Smooth muscle cell of the brain vasculature (primary cell): ENCODE measurements at regions not wholly inside any gene's neighbourhood (a gene's known extent, or its start where the extent isn't known, plus 50 kb on each side); places are given as distances from the start of the nearest gene placed in this dataset.
"Not testable (repeated sequence)": the region's sequence is repeated elsewhere in the genome, so short reads cannot be mapped to it uniquely, and the experiment has no call there.

Source experiments
- DNase-seq: peaks from one replicate; pipeline ENCODE4 v3.0.0-alpha.2; 2012; ENCODE audit warnings: low read depth, low spot score

DNA sequence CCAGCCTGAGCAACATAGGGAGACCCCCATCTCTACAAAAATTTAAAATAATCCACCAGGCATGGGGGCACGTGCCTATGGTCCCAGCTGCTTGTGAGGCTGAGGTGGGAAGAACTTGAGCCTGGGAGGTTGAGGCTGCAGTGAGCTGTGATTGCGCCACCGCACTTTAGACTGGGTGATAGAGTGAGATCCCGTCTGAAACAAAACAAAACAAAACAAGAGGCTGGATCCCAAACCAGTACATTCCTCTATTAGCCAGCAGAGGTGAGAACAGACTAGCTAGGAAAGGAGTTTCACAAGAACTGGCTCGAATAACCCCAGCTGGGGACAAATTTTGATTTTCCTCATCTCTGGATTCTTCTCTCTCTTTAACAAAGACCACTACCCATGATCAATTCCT lies 366.7 kb upstream of the ZFHX3 start:
- DNase-seq: no peak

DNA sequence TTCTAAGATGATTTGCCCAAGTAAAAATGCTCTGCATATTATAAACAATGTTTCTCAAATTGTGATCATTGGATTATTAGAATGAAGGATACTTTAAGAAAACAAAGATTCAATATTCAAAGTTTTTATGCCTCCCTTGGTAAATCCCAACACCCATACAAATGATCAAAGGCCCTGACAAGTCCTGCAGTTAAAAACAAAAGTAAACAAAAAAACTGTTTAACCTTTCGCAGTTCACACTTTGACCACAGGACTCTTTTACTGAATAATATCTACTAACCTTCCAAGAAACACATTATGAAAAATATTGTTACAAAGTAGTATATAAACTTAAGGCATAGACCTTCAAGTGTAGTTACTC lies 365.9 kb upstream of the ZFHX3 start:
- no peak for DNase-seq

DNA sequence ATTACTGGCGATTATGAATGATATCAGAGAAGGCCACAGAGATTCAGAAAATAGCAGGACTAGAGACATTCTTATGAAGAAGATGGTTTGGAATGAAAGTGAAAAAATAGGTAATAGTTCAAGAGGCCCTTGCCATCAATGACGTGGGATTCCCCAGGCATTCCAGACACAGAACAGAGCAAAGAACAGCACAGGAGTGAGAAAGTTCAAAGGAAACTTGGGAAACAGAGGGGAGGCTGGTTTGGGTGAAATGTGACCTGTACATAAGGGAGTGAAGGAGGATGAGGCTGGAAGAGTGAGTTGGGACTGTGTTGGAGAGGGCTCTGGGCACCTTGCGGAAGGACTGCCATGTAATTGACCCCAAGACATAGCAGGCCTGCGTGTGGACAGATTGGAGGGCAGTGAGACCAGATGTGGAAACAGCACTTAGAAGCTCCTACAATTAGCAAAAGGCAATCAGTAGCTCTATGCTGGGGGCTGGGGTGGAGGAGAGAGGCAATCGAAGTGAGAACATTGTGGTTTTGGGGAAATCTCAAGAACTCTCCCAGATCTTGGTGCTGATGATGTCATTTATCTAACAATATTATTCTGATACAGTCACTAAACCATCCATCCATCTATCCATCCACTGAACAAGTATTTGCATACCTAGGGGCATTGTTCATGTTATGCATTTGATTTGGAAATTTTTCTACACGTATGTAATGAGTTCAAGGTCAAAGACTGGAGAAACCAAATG lies 365.3 kb upstream of the ZFHX3 start:
- DNase-seq: no peak

DNA sequence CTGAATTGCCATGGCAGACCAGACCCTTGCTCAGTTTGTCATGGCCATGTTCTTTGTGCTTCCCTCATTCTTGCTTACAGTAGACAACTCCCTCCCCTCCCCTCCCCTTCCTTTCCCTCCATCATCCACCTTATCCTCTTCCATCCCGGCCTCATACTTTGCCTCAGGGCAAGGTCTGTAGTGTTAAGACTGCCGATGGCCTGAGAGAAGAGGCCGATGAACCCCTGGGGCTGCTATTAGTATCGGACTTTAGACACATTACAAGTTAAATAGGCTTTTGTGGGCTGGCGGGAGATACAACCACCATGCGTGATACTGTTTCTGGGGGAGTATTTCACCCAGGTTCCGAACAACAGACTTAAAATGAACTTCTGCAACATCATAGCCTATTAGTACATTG lies 364.5 kb upstream of the ZFHX3 start:
- DNase-seq: no peak

DNA sequence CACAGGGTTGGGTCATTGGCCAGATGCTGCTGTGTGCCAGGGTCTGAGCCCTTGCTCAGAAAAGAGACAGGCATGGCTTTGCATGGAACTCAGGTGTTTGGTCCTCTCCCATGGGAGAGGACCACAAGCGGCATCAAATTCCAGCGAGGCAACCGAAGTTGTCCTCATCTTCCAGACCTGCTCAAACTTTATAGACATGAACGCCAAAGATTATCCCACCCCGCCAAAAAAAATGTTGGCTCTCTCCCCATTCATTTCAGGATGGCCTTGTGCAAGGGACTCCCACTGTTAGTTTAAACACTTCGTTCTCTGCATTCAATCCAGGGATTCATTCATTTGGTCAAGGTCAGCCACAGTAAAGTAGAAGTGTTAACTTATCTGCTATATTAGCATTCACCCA lies 360.8 kb upstream of the ZFHX3 start:
- no peak for DNase-seq

DNA sequence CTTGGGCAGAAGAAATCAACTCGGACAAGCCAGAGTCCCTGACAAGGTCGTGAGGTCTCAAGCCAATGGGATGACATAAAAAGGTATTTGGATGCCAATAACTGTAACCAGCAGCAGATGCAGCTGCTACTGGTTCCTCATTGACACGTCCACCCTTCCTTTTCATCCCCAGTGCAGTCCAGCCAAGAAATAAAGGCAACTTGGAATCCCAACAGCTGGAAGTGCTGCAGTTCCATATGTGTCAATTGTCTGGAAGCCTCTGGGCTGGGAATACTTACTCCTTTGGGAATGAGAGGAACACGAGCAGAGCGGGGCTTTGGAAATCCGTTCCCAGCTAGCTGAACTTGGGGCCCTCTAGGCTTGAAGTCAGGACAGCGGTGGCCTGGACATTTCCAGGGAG lies 360.4 kb upstream of the ZFHX3 start:
- DNase-seq: no peak

DNA sequence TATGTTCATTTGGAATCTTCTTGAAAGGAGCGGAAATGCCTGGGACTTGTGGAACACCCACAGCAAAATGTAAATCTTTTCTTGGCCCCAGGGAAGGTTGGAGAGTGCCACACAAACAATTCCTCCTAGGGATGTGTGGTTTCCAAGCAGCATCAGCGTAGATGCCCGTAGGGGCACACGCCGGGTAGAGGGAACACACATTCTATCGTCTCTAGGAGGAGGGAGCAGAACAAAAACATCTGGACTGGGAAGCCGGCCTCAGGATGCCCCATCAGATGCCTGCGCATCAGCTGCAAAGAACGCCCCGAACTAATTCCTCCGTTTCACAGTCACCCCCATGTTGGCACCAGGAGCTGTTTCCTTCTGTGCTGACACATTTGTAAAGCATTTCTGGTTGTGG lies 357.9 kb upstream of the ZFHX3 start:
- no peak for DNase-seq

DNA sequence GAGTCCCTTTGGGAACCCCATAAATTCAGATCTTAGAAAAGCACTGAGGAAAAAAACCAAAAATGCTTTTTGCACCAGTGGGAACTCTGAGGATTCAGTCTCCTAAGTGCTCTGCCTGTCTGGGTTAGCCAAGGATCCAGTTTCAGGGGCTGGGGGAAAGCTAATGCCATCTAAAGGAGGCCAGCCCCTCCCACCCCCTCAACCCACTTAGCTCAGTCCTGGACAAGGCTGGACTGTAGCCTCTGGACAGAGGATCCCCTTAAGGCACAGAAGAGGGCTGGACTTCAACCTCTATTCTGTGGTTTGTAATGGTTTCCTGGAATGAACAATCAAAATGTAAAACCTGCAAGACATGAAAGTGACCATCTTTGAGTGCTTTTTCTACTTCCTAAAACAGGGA lies 356.1 kb upstream of the ZFHX3 start:
- no peak for DNase-seq

DNA sequence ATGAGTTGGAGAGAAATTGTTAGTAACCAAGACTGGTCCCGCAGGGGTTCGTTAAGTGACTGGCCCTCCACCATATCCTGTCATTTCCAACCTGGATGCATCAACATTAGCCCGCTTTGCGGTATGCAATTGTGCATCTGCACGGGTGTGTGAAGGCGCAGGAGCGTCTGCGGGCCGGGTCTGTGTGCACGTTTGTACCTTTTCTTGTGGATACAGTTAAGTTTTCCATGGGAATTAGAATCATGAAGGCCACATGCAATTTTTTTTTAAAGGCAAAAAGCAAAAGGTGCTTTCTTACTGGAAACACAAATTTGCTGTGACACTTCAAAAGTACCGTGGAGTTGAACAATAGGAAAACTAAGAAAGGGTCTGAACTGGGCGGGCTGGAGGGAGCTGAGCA lies 355.4 kb upstream of the ZFHX3 start:
- DNase-seq: no peak

DNA sequence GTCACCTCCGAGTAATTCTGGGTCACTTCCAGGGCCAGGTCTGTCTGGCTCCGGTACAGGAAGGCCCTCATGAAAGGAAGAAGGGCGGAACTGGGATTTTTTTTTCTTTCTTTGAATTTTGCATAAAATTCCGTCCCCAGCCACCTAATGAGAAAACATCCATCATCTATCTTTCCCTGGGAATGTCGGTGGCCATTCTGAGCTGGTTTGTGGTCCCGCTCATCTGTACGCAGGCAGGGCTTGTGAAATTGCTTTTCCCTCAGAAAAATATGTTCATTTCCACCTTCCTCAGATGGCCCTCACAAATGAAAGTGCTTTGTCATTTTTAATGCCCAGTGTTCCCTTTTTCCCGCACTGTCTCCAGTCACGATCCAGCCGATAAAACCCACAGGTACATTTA lies 353.0 kb upstream of the ZFHX3 start:
- no peak for DNase-seq

DNA sequence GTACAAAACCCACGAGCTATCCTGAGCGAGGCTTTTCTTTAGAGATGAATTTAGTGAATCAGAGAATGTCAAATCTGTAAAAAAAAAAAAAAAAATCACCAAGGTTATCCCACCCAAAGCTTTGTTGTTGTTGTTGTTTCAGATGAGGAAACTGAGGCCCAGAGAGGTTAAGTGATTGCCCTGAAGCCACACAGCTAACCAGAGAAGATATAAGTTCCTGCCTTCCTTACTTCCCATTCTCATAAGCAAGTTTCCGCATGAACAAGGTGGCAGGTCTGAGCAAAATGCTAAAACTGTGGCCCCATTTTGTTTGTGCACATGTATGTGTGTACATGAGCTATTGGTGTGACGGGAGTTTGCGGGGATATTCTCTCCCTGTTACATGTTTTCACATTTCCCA lies 352.1 kb upstream of the ZFHX3 start:
- DNase-seq: no peak

DNA sequence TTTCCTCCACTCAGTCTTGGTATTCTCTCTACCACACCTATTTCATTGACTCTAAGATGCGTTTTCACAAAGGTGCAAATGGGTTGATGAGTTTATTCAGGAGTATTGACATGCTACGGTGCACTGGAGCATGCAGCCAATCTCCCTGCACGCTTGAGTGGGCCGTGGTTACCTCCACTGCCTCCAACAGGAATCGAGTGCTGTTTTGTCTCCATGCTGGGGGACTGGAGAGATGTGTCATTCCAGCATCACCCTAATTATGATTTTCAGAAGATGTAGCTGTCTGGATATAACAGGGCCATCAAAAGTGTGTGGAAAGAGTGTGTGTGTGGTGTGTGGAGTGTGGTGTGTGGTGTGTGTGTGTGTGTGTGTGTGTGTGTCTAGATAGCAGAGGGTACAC lies 351.6 kb upstream of the ZFHX3 start:
- DNase-seq: no peak

DNA sequence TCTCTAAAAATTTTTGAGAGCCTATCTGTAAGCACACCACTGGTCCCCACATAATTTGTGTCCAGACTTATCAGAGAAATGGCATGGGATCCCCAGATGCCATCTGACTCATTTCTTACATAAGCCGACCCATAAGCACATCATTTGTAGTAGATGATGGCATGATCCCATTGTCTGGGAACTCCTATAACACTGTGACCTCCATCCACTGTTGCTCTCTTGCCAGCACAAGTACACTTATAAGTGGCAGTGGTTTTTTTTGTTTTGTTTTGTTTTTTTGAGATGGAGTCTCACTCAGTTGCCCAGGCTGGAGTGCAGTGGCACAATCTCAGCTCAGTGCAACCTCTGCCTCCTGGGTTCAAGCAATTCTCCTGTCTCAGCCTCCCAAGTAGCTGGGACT lies 350.7 kb upstream of the ZFHX3 start:
- DNase-seq: not testable (repeated sequence)

DNA sequence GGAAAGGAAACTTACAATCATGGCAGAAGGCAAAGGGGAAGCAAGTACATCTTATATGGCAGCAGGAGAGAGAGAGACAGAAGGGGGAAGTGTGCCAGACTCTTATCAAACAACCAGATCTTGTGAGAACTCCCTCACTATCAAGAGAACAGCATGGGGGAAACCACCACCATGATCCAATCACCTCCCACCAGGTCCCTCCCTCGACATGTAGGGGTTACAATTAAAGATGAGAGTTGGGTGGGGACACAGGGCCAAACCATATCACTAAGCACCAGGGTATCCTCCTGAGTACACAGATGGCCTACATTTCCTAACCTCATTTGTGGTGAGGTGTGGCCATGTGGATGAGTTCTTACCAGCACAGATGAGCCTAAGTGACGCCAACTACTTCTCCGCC lies 348.6 kb upstream of the ZFHX3 start:
- DNase-seq: no peak

DNA sequence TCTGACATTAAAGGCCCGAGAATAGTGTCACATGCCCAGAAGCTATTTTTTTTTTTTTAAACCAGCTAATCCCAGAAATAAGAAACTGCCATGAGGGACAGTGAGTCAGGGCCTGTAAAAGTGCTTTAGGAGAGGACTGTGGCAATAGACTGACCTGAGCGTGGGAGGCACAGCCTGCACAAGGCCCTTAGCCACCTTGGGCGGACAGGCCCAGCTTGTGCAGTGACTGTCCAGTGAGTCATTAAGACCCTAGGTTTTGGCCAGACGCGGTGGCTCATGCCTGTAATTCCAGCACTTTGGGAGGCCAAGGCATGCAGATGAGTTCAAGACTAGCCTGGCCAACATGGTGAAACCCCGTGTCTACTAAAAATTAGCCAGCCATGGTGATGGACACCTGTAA lies 343.0 kb upstream of the ZFHX3 start:
- DNase-seq: no peak

DNA sequence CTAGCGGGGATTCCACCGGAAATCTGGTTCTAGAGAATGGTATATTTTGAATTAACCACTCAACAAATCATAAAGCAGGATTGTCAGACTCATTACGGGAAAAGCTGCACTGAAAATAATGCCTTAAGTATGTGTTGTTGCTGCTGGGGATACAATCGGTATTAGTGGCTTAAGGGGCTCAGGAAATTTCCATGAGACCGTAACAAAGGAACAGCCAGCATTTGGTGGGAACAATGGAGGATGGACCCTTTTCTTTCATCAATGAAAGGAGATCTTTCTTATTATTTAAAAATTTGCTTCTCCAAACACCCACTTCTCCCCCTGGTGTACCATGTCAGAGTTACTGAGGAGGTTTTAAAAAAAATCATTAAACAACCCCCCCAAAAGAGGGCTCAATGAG lies 342.6 kb upstream of the ZFHX3 start:
- no peak for DNase-seq

DNA sequence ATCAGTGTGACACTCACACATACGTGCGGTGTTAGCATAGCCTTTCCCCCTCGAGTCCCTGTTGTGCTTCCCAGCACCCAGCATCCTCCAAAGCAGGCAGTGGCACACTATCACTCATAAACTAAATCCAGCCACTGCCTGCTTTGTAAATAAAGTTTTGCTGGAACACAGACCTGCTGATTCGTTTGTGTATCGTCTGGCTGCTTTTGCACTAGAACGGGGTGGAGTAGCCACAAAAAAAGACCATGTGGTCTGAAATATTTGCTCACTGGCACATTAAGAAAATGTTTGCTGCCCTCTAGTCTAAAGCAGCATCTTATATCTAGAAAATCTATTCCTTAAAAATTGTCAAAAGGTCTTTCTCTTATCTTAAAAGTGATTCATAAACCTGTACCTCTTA lies 341.2 kb upstream of the ZFHX3 start:
- DNase-seq: no peak

DNA sequence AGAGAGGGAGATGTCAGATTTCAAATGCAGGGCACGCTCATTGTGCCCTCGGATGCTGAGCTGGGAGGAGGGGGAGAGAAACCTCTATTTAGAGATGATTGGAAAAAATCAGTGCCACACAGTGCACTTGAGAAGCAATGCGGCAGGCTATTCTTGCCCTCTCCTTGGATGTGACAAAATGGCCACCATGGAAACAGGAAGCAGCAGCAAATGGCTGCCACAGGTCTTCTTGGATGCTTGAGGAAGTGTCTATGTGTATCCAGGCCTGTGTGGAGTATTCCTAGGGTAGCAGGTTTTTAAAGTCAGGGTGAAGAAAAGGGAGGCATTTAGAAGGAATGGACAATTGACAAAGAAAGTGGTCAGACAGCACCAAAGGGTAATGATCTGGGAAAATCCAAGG lies 340.1 kb upstream of the ZFHX3 start:
- DNase-seq: no peak

DNA sequence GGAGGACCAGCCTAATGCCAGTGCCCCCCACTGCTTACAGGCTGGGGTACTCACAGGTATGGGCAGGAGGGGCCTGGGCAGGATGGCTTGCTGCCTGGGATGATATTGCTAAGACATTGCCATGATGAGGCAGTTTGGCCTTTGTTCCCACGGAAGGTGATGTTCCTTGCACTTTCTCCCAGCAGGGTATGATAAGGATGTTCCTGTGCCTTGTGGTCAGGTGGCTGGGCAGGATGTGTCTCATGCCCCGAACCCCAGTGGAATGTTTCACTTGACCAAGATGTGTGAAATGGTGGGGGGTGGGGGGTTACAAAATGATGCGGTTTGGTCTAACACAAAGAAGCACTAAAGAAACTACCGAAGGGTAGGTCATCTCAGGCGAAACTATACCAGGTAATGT lies 337.8 kb upstream of the ZFHX3 start:
- DNase-seq: no peak

DNA sequence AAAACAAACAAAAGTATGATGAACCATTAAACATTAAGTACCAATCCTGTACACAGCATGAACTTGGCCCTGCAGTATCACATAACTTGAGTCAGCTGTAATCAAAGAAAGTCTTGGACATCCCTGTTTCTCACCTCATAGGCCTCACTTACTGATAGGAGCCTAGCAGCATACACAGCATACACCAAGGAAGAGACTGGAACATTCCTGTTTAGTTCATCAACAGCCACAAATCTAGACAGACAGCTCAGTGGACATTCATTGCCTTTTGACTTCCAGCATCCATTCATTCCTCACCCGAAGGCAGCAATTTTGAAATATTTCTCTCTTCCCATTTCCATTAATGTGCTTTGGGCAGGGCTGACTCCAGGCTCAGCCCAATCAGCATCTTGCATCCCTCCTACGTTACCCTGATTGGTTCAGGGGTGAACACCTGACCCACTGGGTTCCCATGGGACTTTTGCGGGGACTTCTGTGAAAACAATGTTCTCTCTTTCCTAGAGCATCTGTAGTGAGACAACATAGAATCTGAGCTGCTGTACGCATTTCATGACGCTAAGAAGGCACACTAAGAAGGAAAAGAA lies 336.7 kb upstream of the ZFHX3 start:
- DNase-seq: no peak

DNA sequence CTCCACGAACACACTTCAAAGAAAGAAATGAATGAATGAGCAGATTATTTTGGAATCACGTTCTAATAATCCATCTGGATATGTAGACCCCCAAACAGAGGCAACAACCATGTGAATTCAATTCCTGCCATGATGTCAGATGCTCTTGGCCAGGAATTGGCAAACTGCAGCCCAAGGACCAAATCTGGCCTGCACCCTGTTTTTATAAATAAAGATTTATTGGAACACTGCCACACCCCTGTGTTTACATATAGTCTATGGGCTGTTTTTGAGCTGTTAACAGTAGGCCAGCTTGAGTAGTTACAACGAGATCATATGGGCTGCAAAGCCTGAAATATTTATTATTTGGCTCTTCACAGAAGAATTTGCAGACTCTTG lies 336.0 kb upstream of the ZFHX3 start:
- DNase-seq: no peak

DNA sequence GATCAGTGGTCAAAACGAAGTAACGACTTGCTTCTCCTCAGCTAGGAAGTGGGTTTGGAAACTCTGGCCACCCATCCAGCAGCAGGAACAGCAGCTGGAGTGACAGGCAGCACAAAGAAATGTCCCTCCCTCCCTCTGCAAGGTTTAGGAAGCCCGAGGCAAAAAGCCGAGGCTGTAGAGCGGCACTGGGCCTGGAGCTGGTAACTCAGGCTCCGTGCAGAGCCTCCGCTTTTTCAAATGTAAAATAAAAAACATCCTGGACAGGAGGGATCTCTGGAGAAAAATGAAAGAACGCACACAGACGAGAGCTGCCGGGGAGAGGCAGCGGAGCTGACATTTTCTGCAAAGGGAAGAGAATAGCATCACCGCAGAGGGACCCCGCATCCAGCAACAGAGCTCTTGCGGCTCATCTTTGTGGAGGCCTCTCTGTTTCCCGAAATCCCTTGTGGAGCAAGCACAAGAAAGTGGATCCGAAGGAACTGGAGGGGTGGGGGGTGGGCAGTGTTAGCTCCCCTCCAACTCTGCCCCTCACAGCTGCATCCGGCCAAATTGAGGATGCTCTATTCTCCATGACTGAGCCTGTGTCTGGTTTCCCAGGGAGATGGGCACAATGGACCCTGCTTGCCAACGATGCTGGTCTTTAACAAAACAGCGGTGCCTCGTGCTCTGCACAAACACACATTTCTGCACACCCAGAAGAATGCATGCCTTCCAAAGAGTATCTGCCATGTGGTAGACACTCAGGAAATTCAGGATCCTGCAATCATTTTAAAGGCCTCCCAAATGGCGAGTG lies 335.5 kb upstream of the ZFHX3 start:
- no peak for DNase-seq

DNA sequence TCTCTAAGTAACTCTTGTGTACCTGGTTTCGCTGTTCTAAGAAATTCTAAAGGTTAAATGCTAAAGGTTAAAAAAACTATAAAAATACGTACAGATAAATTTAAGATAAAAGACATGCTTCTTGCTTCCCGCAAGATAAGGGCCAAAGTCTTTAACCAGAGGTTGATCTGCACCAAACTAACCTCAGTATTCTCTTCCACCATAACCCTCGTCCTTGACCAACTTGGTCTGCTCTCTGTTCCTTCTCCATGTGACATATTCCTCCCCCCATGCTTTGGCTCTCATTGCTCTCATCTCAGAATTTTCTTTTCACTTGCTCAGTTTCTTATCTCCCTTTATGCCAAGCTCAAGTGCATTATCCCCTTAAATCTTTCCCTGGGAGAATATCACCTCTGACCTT lies 330.5 kb upstream of the ZFHX3 start:
- no peak for DNase-seq
